HEK293T (cell line): ENCODE measurements at regions not wholly inside any gene's neighbourhood (a gene's known extent, or its start where the extent isn't known, plus 50 kb on each side); places are given as distances from the start of the nearest gene placed in this dataset.

Experiments used
- CTCF ChIA-PET: fragments of 350-600 bp; formaldehyde crosslinking; extraction: SDS; loops from one replicate; lab custom pipeline; 2021; ENCODE audit warnings: antibody characterized with exemption, inconsistent platforms; lab: Yijun Ruan, JAX
- POLR2A ChIA-PET: fragments of 350-600 bp; formaldehyde crosslinking; extraction: SDS; loops from one replicate; lab custom pipeline; 2020; ENCODE audit warnings: antibody characterized with exemption, inconsistent platforms; lab: Yijun Ruan, JAX
- DNase-seq: peaks from one replicate; pipeline ENCODE4 v3.0.0; 2012; ENCODE audit warnings: mixed read lengths; ENCODE audit errors: extremely low spot score
- ARNT ChIP-seq: fragments of 450-650 bp; IDR thresholded peaks from 2 replicates; pipeline ENCODE4 v1.6.1; 2017; ENCODE audit warnings: mild to moderate bottlenecking
- BHLHE40 ChIP-seq: fragments of 450-650 bp; IDR thresholded peaks from 2 replicates; pipeline ENCODE4 v1.6.1; 2016; ENCODE audit warnings: mild to moderate bottlenecking, moderate library complexity, borderline replicate concordance
- CTBP1 ChIP-seq: fragments of 450-650 bp; IDR thresholded peaks from 2 replicates; pipeline ENCODE4 v1.6.1; 2016; ENCODE audit warnings: borderline replicate concordance
- ELF4 ChIP-seq: fragments of 450-650 bp; IDR thresholded peaks from 2 replicates; pipeline ENCODE4 v1.6.1; 2017; ENCODE audit warnings: antibody characterized with exemption
- FOXA1 ChIP-seq: fragments of 450-650 bp; IDR thresholded peaks from 2 replicates; pipeline ENCODE4 v1.6.1; 2016; ENCODE audit warnings: mild to moderate bottlenecking
- FOXK2 ChIP-seq: fragments of 450-650 bp; IDR thresholded peaks from 2 replicates; pipeline ENCODE4 v1.6.1; 2016; ENCODE audit warnings: mild to moderate bottlenecking
- FOXM1 ChIP-seq: fragments of 450-650 bp; IDR thresholded peaks from 2 replicates; pipeline ENCODE4 v1.6.1; 2017; ENCODE audit warnings: mild to moderate bottlenecking, borderline replicate concordance
- HDGF ChIP-seq: fragments of 450-650 bp; IDR thresholded peaks from 2 replicates; pipeline ENCODE4 v1.6.1; 2017; ENCODE audit warnings: antibody characterized with exemption, borderline replicate concordance
- L3MBTL2 ChIP-seq: fragments of 450-650 bp; conservative IDR thresholded peaks from 2 replicates; pipeline ENCODE4 v1.6.1; 2016; ENCODE audit warnings: mild to moderate bottlenecking
- LEF1 ChIP-seq: fragments of 450-650 bp; IDR thresholded peaks from 2 replicates; pipeline ENCODE4 v1.6.1; 2017; ENCODE audit warnings: mild to moderate bottlenecking, borderline replicate concordance
- NFRKB ChIP-seq: fragments of 450-650 bp; IDR thresholded peaks from 2 replicates; pipeline ENCODE4 v1.6.1; 2016; ENCODE audit warnings: mild to moderate bottlenecking, moderate library complexity
- SP1 ChIP-seq: fragments of 450-650 bp; IDR thresholded peaks from 2 replicates; pipeline ENCODE4 v1.6.1; 2017
- SUZ12 ChIP-seq: fragments of 450-650 bp; IDR thresholded peaks from 2 replicates; pipeline ENCODE4 v1.6.1; 2016; ENCODE audit warnings: mild to moderate bottlenecking
- TARDBP ChIP-seq: fragments of 450-650 bp; IDR thresholded peaks from 2 replicates; pipeline ENCODE4 v1.6.1; 2016
- ZNF384 ChIP-seq: fragments of 450-650 bp; IDR thresholded peaks from 2 replicates; pipeline ENCODE4 v1.6.1; 2016
- TF ChIP-seq, protein P1 (sequence below): fragments of 450-650 bp; IDR thresholded peaks from 2 replicates; pipeline ENCODE4 v1.6.1; 2016

DNA sequence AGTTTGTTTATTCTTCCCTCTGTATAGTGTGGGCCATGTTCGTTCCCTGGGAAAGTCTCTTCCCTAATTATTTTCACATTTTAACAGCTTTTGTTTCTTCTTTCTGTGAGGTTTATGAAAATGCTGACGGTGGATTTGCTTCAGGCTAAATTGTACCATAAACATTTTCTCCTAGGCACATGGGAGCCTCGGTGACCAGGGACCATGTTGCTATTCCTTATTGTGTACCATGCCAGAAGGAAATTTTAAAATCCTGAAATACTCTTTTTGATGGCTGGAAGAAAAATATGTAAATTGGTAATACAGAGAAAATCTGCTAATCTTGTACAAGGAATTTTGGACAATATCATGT is 230.1 kb upstream of the JUN start:
- CTCF ChIA-PET = no interaction called here
- peak; percentile 36 for DNase-seq
- peak; percentile 72 for TF ChIP-seq L3MBTL2
- TF ChIP-seq FOXM1 = no peak
- no peak for TF ChIP-seq HDGF
- POLR2A ChIA-PET = interaction anchor here (1.0 to 3.9 kb wide), 4 partner anchors 139 to 233 kb away, joined by 3 to 20 read pairs (median 3); partner anchors contain the start of gene JUN

DNA sequence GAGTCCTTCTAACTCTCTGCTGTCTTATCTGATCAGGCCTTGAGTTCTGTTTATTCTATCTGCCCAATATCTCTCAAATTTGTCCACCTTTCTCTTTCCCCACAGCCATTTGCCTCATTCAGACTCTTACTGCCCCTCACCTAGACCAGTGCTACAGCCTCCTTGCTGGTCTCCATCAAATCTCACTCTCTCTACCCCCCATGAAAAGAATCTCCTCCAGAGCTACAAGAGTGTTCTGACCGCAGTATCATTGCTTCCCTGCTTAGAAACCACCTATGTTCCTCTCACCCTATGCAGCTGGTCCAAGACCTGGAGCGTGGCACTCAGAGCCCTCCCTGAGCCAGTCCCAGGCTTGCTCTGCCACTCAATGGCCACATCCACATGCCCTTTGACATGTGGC is 231.0 kb upstream of the JUN start:
- DNase-seq = no peak
- ChIA-PET POLR2A (interaction anchor here (3.1 kb wide), 1 partner anchor 231 kb away, joined by 15 read pairs; the partner anchor contains the start of gene JUN), CTCF (interaction anchor here (0.6 kb wide), 1 partner anchor 229 kb away, joined by 3 read pairs; no protein-coding TSS in a partner anchor)
- TF ChIP-seq SUZ12 = no peak
- no peak for TF ChIP-seq LEF1
- no peak for TF ChIP-seq HDGF
- TF ChIP-seq ZNF384 = no peak
- TF ChIP-seq, protein P1, sequence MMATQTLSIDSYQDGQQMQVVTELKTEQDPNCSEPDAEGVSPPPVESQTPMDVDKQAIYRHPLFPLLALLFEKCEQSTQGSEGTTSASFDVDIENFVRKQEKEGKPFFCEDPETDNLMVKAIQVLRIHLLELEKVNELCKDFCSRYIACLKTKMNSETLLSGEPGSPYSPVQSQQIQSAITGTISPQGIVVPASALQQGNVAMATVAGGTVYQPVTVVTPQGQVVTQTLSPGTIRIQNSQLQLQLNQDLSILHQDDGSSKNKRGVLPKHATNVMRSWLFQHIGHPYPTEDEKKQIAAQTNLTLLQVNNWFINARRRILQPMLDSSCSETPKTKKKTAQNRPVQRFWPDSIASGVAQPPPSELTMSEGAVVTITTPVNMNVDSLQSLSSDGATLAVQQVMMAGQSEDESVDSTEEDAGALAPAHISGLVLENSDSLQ = no peak
- TF ChIP-seq TARDBP = no peak

DNA sequence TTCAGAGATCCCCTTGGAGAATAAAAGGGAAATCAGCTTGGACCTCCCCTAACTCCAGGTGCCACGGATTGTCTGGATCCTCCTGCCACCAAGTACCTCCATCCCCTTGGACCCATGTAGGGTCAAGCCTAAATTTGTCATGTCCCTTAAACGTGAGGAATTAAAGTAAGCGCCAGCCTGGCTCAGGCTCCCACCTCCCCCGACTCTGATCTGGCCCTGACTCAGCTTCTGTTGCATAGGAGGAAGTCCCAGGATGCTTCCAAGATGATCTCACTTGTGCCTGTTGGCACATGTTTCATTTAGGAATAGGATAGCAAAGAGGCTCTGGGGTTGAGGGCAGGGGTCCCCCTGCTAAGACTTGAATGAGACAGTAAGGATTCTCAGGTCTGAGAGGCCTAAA is 231.9 kb upstream of the JUN start:
- TF ChIP-seq L3MBTL2 (no peak), SUZ12 (no peak), ELF4 (no peak), HDGF (no peak), ZNF384 (no peak), FOXM1 (no peak), ARNT (no peak), SP1 (no peak), TARDBP (no peak), FOXK2 (no peak), LEF1 (no peak), BHLHE40 (no peak), CTBP1 (no peak), FOXA1 (no peak)
- TF ChIP-seq, protein P1 = no peak
- ChIA-PET CTCF (interaction anchor here (0.6 kb wide), 2 partner anchors 230 to 740 kb away, joined by 3 read pairs; no protein-coding TSS in a partner anchor), POLR2A (interaction anchor here (1.0 to 3.1 kb wide), 2 partner anchors 11 to 232 kb away, joined by 3 to 15 read pairs; partner anchors contain the start of gene JUN)
- no peak for DNase-seq

DNA sequence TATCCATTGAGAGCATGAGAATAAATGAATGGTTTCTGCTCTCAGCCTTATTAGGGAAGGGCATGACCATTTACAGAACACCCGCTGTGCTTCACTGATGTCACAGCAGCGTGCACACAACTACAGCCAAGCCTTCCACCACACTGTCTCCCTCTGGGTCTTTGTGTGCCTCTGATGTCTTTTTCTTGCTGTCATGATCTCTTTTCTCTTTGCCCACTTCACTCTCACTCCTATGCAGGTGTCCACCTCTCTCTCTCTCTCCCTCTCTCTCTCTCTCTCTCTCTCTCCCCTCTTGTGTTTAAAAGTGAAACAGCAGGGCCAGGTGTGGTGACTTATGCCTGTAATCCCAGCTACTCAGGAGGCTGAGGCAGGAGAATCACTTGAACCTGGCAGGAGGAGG is 232.5 kb upstream of the JUN start:
- ChIA-PET POLR2A (interaction anchor here (1.0 to 3.1 kb wide), 2 partner anchors 11 to 233 kb away, joined by 3 to 15 read pairs; partner anchors contain the start of gene JUN), CTCF (interaction anchor here (0.6 kb wide), 1 partner anchor 739 kb away, joined by 3 read pairs; no protein-coding TSS in a partner anchor)
- TF ChIP-seq ELF4 = no peak
- no peak for TF ChIP-seq ARNT
- no peak for TF ChIP-seq NFRKB
- TF ChIP-seq SUZ12 = no peak
- no peak for TF ChIP-seq CTBP1
- no peak for TF ChIP-seq TARDBP
- TF ChIP-seq FOXA1 = no peak
- TF ChIP-seq BHLHE40 = no peak
- no peak for TF ChIP-seq FOXM1
- no peak for TF ChIP-seq LEF1
- TF ChIP-seq FOXK2 = no peak
- TF ChIP-seq ZNF384 = no peak
- TF ChIP-seq SP1 = no peak
- TF ChIP-seq, protein P1 = no peak
- TF ChIP-seq HDGF = no peak
- TF ChIP-seq L3MBTL2 = no peak
- peak; percentile 42 for DNase-seq

DNA sequence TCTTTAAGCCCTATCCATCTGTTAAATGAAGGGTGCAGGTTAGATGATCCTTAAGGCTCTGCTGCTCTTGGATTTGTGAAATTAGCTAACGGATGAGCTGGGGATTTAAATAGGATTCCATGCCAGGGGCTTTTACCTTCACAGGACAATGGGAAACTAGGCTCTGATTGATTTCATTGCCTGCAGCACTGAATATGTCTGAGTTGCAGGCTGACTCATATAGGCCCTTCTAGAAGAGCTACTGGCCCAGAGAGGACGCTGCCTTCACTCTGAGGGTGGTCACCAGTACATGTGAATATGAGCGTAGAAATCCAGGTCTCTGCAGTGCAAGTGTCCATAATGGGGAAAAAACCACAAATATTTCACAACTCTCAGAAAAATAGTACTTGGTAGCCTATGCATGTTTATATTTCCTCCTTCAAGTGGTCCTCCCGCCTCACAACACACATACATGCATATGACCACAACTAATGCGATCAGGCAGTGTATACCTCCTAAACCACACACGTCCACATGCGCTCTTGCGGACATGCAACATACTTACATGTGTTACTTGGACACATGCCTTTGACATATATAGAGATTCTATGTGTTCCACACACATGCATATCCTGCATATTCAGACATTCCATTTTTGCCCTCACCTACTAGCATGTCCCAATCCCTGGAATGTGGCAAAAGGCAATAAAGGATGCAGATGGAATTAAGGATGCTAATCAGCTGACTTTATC is 233.8 kb upstream of the JUN start:
- TF ChIP-seq L3MBTL2 (no peak), FOXK2 (no peak), FOXA1 (no peak), ZNF384 (no peak), BHLHE40 (no peak), ELF4 (no peak), ARNT (no peak), HDGF (no peak), TARDBP (no peak), SUZ12 (no peak), SP1 (no peak), LEF1 (no peak), FOXM1 (no peak), NFRKB (no peak), CTBP1 (no peak)
- TF ChIP-seq, protein P1 = no peak
- ChIA-PET CTCF (no interaction called here), POLR2A (interaction anchor here (3.1 kb wide), 1 partner anchor 234 kb away, joined by 15 read pairs; the partner anchor contains the start of gene JUN)
- DNase-seq = no peak

DNA sequence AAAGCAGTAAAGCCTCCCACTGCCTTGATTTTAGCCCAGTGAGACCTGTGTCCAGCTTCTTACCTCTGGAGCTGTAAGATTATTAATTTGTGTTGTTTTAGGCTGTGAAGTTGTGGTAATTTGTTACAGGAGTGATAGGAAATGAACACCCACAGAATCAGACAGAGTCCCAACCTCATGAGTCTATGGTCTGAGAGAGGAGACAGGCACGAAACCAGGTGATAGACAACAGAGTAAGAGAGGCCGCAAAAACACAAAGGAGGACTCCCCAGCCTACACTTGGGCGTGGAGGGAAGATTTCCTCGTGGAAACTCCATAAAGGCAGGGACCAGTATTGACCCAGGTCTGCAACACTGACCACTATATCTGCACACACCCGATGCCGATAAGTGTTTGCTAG is 234.6 kb upstream of the JUN start:
- ChIA-PET CTCF (no interaction called here), POLR2A (no interaction called here)
- TF ChIP-seq HDGF = no peak
- no peak for TF ChIP-seq SP1
- no peak for TF ChIP-seq LEF1
- no peak for TF ChIP-seq SUZ12
- no peak for TF ChIP-seq NFRKB
- no peak for TF ChIP-seq ARNT
- TF ChIP-seq TARDBP = no peak
- no peak for TF ChIP-seq FOXM1
- TF ChIP-seq, protein P1 = no peak
- no peak for TF ChIP-seq BHLHE40
- no peak for DNase-seq
